ENCODE measurements at regions not wholly inside any gene's neighbourhood (a gene's known extent, or its start where the extent isn't known, plus 50 kb on each side); places are given as distances from the start of the nearest gene placed in this dataset.

- TF ChIP-seq CTCF (IDR thresholded peaks at IDR 0.05) (no peak), POLR2A (IDR thresholded peaks at IDR 0.05) (no peak), POLR2AphosphoS5 (IDR thresholded peaks at IDR 0.05) (no peak)
Observed at GRCh38 chr1:114208714-114209113, 55.0 kb upstream of the SYT6 start.
